ENCODE measurements at regions not wholly inside any gene's neighbourhood (a gene's known extent, or its start where the extent isn't known, plus 50 kb on each side); places are given as distances from the start of the nearest gene placed in this dataset.

GRCh38 chr6:148273962-148274752 lies 68.5 kb upstream of the SASH1 start:
- Histone ChIP-seq H3K4me2 (ENCODE audit: low read length) (no peak overlapping the region), H2AFZ (ENCODE audit: low read length) (no peak overlapping the region), H3K4me3 (ENCODE audit: low read length) (no peak overlapping the region), H3K79me2 (ENCODE audit: low read length) (no peaks in the 10 kb centered on the region), H3K9ac (ENCODE audit: low read length) (no peak overlapping the region), H3K27ac (ENCODE audit: low read length) (no peak overlapping the region), H3K4me1 (ENCODE audit: insufficient read depth, low read length) (peaks cover 5% of the 10 kb centered on the region), H3K27me3 (ENCODE audit: low read length) (no peaks in the 10 kb centered on the region), H4K20me1 (ENCODE audit: low read length) (no peaks in the 10 kb centered on the region), H3K9me2 (replicated peaks; ENCODE audit: low read length) (no peaks in the 10 kb centered on the region), H3F3A (ENCODE audit: low read length, unreplicated experiment) (no peaks in the 10 kb centered on the region), H3K36me3 (ENCODE audit: low read depth, low read length) (no peaks in the 10 kb centered on the region), H3K9me3 (ENCODE audit: low read length) (no peaks in the 10 kb centered on the region)
- ChIA-PET POLR2A (ENCODE audit: unreplicated experiment) (no interaction called here), CTCF (no interaction called here)
- ATAC-seq, result no peak
- intact Hi-C loops (cut with micrococcal nuclease), result no loop called here
- no TSS peak for BruUV-seq (replicated peaks)
- TF ChIP-seq EZH2phosphoT487 (IDR thresholded peaks at IDR 0.05; ENCODE audit: borderline replicate concordance, low read length) (no peak), CTCF (conservative IDR thresholded peaks at IDR 0.05; ENCODE audit: low read depth, low read length) (no peak), EZH2 (IDR thresholded peaks at IDR 0.05; ENCODE audit: low read length, unreplicated experiment) (no peak)
- DNase-seq, result no peak

- intact Hi-C loops (cut with micrococcal nuclease), result no loop called here
- Histone ChIP-seq H3F3A (ENCODE audit: low read length, unreplicated experiment) (no peaks in the 10 kb centered on the region), H4K20me1 (ENCODE audit: low read length) (no peaks in the 10 kb centered on the region), H3K79me2 (ENCODE audit: low read length) (no peaks in the 10 kb centered on the region), H3K9me2 (replicated peaks; ENCODE audit: low read length) (no peaks in the 10 kb centered on the region), H3K27me3 (ENCODE audit: low read length) (no peaks in the 10 kb centered on the region), H2AFZ (ENCODE audit: low read length) (no peak overlapping the region), H3K9me3 (ENCODE audit: low read length) (no peaks in the 10 kb centered on the region), H3K4me2 (ENCODE audit: low read length) (no peak overlapping the region), H3K4me1 (ENCODE audit: insufficient read depth, low read length) (no peaks in the 10 kb centered on the region), H3K4me3 (ENCODE audit: low read length) (no peak overlapping the region), H3K36me3 (ENCODE audit: low read depth, low read length) (no peaks in the 10 kb centered on the region), H3K27ac (ENCODE audit: low read length) (no peak overlapping the region), H3K9ac (ENCODE audit: low read length) (no peak overlapping the region)
- CTCF ChIA-PET, result no interaction called here
- BruUV-seq (replicated peaks), result no TSS peak
- no peak for DNase-seq
- no peak for ATAC-seq
- TF ChIP-seq EZH2 (IDR thresholded peaks at IDR 0.05; ENCODE audit: low read length, unreplicated experiment) (no peak), EZH2phosphoT487 (IDR thresholded peaks at IDR 0.05; ENCODE audit: borderline replicate concordance, low read length) (no peak)
- POLR2A ChIA-PET (ENCODE audit: unreplicated experiment), result no interaction called here
These were observed 67.8 kb upstream of the SASH1 start for GRCh38 chr6:148274809-148275208.

GRCh38 chr6:148285205-148285604 lies 57.4 kb upstream of the SASH1 start:
- BruUV-seq (replicated peaks), result no TSS peak
- Histone ChIP-seq H3K27me3 (ENCODE audit: low read length) (no peaks in the 10 kb centered on the region), H3K9ac (ENCODE audit: low read length) (no peak overlapping the region), H4K20me1 (ENCODE audit: low read length) (no peaks in the 10 kb centered on the region), H2AFZ (ENCODE audit: low read length) (no peak overlapping the region), H3F3A (ENCODE audit: low read length, unreplicated experiment) (no peaks in the 10 kb centered on the region), H3K4me2 (ENCODE audit: low read length) (no peak overlapping the region), H3K4me1 (ENCODE audit: insufficient read depth, low read length) (no peaks in the 10 kb centered on the region), H3K4me3 (ENCODE audit: low read length) (no peak overlapping the region), H3K9me2 (replicated peaks; ENCODE audit: low read length) (no peaks in the 10 kb centered on the region), H3K79me2 (ENCODE audit: low read length) (no peaks in the 10 kb centered on the region), H3K27ac (ENCODE audit: low read length) (no peak overlapping the region), H3K9me3 (ENCODE audit: low read length) (no peaks in the 10 kb centered on the region), H3K36me3 (ENCODE audit: low read depth, low read length) (no peaks in the 10 kb centered on the region)
- intact Hi-C loops (cut with micrococcal nuclease), result no loop called here
- TF ChIP-seq EZH2 (IDR thresholded peaks at IDR 0.05; ENCODE audit: low read length, unreplicated experiment) (no peak), EZH2phosphoT487 (IDR thresholded peaks at IDR 0.05; ENCODE audit: borderline replicate concordance, low read length) (no peak), CTCF (conservative IDR thresholded peaks at IDR 0.05; ENCODE audit: low read depth, low read length) (no peak)
- CTCF ChIA-PET, result no interaction called here
- POLR2A ChIA-PET (ENCODE audit: unreplicated experiment), result no interaction called here
- no peak for ATAC-seq
- DNase-seq, result no peak

All from PC-3 (cell line).